Neural cell (in vitro differentiated cells): ENCODE measurements at regions not wholly inside any gene's neighbourhood (a gene's known extent, or its start where the extent isn't known, plus 50 kb on each side); places are given as distances from the start of the nearest gene placed in this dataset.

Experiments used
- CTCF ChIP-seq: fragments of 450-650 bp; IDR thresholded peaks from 2 replicates; pipeline ENCODE4 v1.5.1; 2014; ENCODE audit warnings: antibody characterized with exemption, mild to moderate bottlenecking, moderate library complexity; ENCODE audit not compliant: poor library complexity, severe bottlenecking
- EZH2 ChIP-seq: fragments of 200-600, 300-800 bp; shearing (Covaris generic), sonication (generic); IDR thresholded peaks from 2 replicates; pipeline ENCODE4 v1.6.1; 2014; ENCODE audit warnings: antibody characterized with exemption, low read length, borderline replicate concordance, mild to moderate bottlenecking; ENCODE audit not compliant: insufficient read depth, poor library complexity, severe bottlenecking
- POLR2AphosphoS5 ChIP-seq: IDR thresholded peaks from 2 replicates; pipeline ENCODE4 v1.6.1; 2012

GRCh38 chr5:124377386-124377785, 369.1 kb downstream of the ZNF608 start:
- no peak for TF ChIP-seq EZH2
- TF ChIP-seq CTCF = no peak
- TF ChIP-seq POLR2AphosphoS5 = no peak
